Heart left ventricle (tissue), 16 donors: ENCODE measurements at regions not wholly inside any gene's neighbourhood (a gene's known extent, or its start where the extent isn't known, plus 50 kb on each side); places are given as distances from the start of the nearest gene placed in this dataset.

Experiments
- ATAC-seq, 4 donors: fragments of 200-7000 bp; cut with Tn5 transposase; one replicate each; pipeline ENCODE4 v1.9.1; 2020 to 2022; ENCODE audit warnings: moderate library complexity in 4 of 4, mild to moderate bottlenecking in 3 of 4, moderate number of reproducible peaks in 1 of 4
- DNase-seq, 5 donors: peaks; one replicate each; pipeline ENCODE4 v3.0.0-alpha.2; 2020
- H3K27ac ChIP-seq, 12 donors: fragments of 200-600 bp; sonication (generic) in 4 of 12; one replicate each; pipeline versions ENCODE4 v1.5.0 to v1.8.0; 2016 to 2022; ENCODE audit warnings: mild to moderate bottlenecking in 2 of 12
- H3K27me3 ChIP-seq, 9 donors: fragments of 200-600 bp; sonication (generic) in 2 of 9; one replicate each; pipeline versions ENCODE4 v1.5.1 to v1.8.0; 2016 to 2022; ENCODE audit warnings: mild to moderate bottlenecking in 3 of 9
- H3K36me3 ChIP-seq, 9 donors: fragments of 200-600 bp; sonication (generic) in 2 of 9; one replicate each; pipeline versions ENCODE4 v1.5.0 to v1.8.0; 2018 to 2022; ENCODE audit warnings: mild to moderate bottlenecking in 2 of 9
- H3K4me1 ChIP-seq, 12 donors: fragments of 200-600 bp; sonication (generic) in 4 of 12; one replicate each; pipeline versions ENCODE4 v1.5.0 to v1.8.0; 2016 to 2022; ENCODE audit warnings: mild to moderate bottlenecking in 3 of 12
- H3K4me3 ChIP-seq, 12 donors: fragments of 200-600 bp; sonication (generic) in 4 of 12; one replicate each; pipeline versions ENCODE4 v1.5.0 to v1.8.0; 2017 to 2022; ENCODE audit warnings: mild to moderate bottlenecking in 9 of 12, moderate library complexity in 4 of 12
- H3K9me3 ChIP-seq, 12 donors: fragments of 200-600 bp; sonication (generic) in 4 of 12; one replicate each; pipeline versions ENCODE4 v1.5.0 to v1.8.0; 2016 to 2022; ENCODE audit warnings: mild to moderate bottlenecking in 1 of 12
- POLR2A ChIP-seq, 2 donors: fragments of 450-650 bp; IDR thresholded peaks; one replicate each; pipeline ENCODE4 v1.6.1; 2017; ENCODE audit warnings: antibody characterized with exemption in 2 of 2, mild to moderate bottlenecking in 2 of 2, moderate library complexity in 2 of 2
- WGBS, 4 donors: extraction: QIAGEN DNeasy Blood & Tissue Kit in 2 of 4; methylation state at CpG; one replicate each; pipeline versions ENCODE4 v1.1.5 to v1.1.7; 2013 to 2018; 5-methylcytosine and 5-hydroxymethylcytosine counted together
- intact Hi-C, 10 donors: fragments of 100-400 bp; cut with DNase I; formaldehyde crosslinking; loops; one replicate each; pipeline versions ENCODE4 v1.11.1 to v1.14.2; 2022
- TF ChIP-seq, protein P1 (sequence below), 12 donors: fragments of 200-600 bp; sonication (generic) in 4 of 12; IDR thresholded peaks; one replicate each; pipeline versions ENCODE4 v1.5.0 to v1.8.0; 2018 to 2022; ENCODE audit warnings: antibody characterized with exemption in 12 of 12, mild to moderate bottlenecking in 5 of 12
- donor health status: ischemic (EF 13 %, LVEDD 7.1; RV severe dilation, severe dysfunction).
- donor health status: healthy with polysubstance abuse.
- donor health status: DM: no; HTN: yes; CAD: no.
- donor health status: DM: no; HTN: no; CAD: no.
- donor health status: ischemic (EF 25% LVEDD 6.9; RV normal size, moderate dysfunction).
- donor health status: ischemic (EF 25% LVEDD 5.7; RV mildly dilated, moderate dysfunction).
- donor health status: healthy.
- donor health status: DM: yes; HTN: yes; CAD: no.
- donor health status: ischemic (EF 35%, LVEDD 5.7; RV mildly dilated, moderate dysfunction).
- donor health status: nonischemic (EF 11% LVEDD 7.7; RV severe dilation, severe dysfunction).
- donor health status: DM: yes; HTN: yes; CAD: no.
- donor health status: PGD.
- donor health status: ischemic (EF 29% LVEDD 5.4; RV normal size, mild dysfunction).
- donor health status: nonischemic (EF 23%, LVEDD 6.1; RV moderate dilation, normal function).

- ATAC-seq (no peak), DNase-seq (no peak)
- TF ChIP-seq POLR2A (IDR thresholded peaks at IDR 0.05), result no peak
- TF ChIP-seq, protein P1, sequence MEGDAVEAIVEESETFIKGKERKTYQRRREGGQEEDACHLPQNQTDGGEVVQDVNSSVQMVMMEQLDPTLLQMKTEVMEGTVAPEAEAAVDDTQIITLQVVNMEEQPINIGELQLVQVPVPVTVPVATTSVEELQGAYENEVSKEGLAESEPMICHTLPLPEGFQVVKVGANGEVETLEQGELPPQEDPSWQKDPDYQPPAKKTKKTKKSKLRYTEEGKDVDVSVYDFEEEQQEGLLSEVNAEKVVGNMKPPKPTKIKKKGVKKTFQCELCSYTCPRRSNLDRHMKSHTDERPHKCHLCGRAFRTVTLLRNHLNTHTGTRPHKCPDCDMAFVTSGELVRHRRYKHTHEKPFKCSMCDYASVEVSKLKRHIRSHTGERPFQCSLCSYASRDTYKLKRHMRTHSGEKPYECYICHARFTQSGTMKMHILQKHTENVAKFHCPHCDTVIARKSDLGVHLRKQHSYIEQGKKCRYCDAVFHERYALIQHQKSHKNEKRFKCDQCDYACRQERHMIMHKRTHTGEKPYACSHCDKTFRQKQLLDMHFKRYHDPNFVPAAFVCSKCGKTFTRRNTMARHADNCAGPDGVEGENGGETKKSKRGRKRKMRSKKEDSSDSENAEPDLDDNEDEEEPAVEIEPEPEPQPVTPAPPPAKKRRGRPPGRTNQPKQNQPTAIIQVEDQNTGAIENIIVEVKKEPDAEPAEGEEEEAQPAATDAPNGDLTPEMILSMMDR (IDR thresholded peaks at IDR 0.05), result no peak
- intact Hi-C loops, result no loop called here
- no peaks in the 10 kb centered on the region for H3K4me1 ChIP-seq
- H3K27me3 ChIP-seq, result no peaks in the 10 kb centered on the region
- WGBS, 4 donors, result 68 to 88% (median 71%) methylated on average over 1 of the region's 1 CpG
- no peak overlapping the region for H3K4me3 ChIP-seq
- H3K9me3 ChIP-seq, result peaks cover 0 to 10% (median 0%) of the 10 kb centered on the region in 12 donors
- no peaks in the 10 kb centered on the region for H3K36me3 ChIP-seq
- H3K27ac ChIP-seq, result no peak overlapping the region
These were observed 482.8 kb downstream of the ELAVL2 start for GRCh38 chr9:23343226-23343625.

GRCh38 chr9:23361096-23361495, 464.9 kb downstream of the ELAVL2 start:
- Histone ChIP-seq H3K4me1 (no peaks in the 10 kb centered on the region), H3K4me3 (no peak overlapping the region), H3K36me3 (no peaks in the 10 kb centered on the region), H3K27me3 (no peaks in the 10 kb centered on the region), H3K9me3 (peaks cover 0 to 24% (median 1%) of the 10 kb centered on the region in 12 donors), H3K27ac (no peak overlapping the region)
- DNase-seq (no peak), ATAC-seq (no peak)
- 63 to 73% (median 66%) methylated on average over 1 of the region's 1 CpG for WGBS, 4 donors
- intact Hi-C loops, result no loop called here
- no peak for TF ChIP-seq POLR2A (IDR thresholded peaks at IDR 0.05)
- TF ChIP-seq, protein P1 (IDR thresholded peaks at IDR 0.05), result no peak

GRCh38 chr9:23372703-23373102, 453.3 kb downstream of the ELAVL2 start:
- H3K27me3 ChIP-seq, result no peaks in the 10 kb centered on the region
- no peak overlapping the region for H3K4me3 ChIP-seq
- H3K36me3 ChIP-seq, result no peaks in the 10 kb centered on the region
- intact Hi-C loops, result no loop called here
- H3K9me3 ChIP-seq, result no peaks in the 10 kb centered on the region
- ATAC-seq, result no peak
- 37 to 50% (median 48%) methylated on average over 1 of the region's 1 CpG; no CpG with 5 or more reads in 1 of the 4 donors for WGBS, 4 donors
- H3K27ac ChIP-seq, result no peak overlapping the region
- no peak for TF ChIP-seq POLR2A (IDR thresholded peaks at IDR 0.05)
- TF ChIP-seq, protein P1 (IDR thresholded peaks at IDR 0.05), result no peak
- no peaks in the 10 kb centered on the region for H3K4me1 ChIP-seq
- DNase-seq, result no peak

GRCh38 chr9:23375511-23375910, 450.5 kb downstream of the ELAVL2 start:
- 54 to 71% (median 59%) methylated on average over 2 of the region's 2 CpGs; no CpG with 5 or more reads in 1 of the 4 donors for WGBS, 4 donors
- no peak for ATAC-seq
- no peak for DNase-seq
- Histone ChIP-seq H3K4me1 (no peaks in the 10 kb centered on the region), H3K9me3 (no peaks in the 10 kb centered on the region), H3K36me3 (no peaks in the 10 kb centered on the region), H3K27ac (no peak overlapping the region), H3K27me3 (no peaks in the 10 kb centered on the region), H3K4me3 (no peak overlapping the region)
- TF ChIP-seq, protein P1 (IDR thresholded peaks at IDR 0.05), result no peak
- TF ChIP-seq POLR2A (IDR thresholded peaks at IDR 0.05), result no peak
- intact Hi-C loops, result no loop called here
